Karpas-422 (cell line): ENCODE measurements at regions not wholly inside any gene's neighbourhood (a gene's known extent, or its start where the extent isn't known, plus 50 kb on each side); places are given as distances from the start of the nearest gene placed in this dataset.

Experiments
- DNase-seq: peaks from one replicate; pipeline ENCODE4 v3.0.0-alpha.2; 2015
- H2AFZ ChIP-seq: fragments of 200-600 bp; sonication (generic); 2 replicates; pipeline ENCODE4 v1.6.1; 2014; ENCODE audit warnings: antibody characterized with exemption, low read length, mixed read lengths
- H3K27ac ChIP-seq: fragments of 200-600 bp; sonication (generic); 2 replicates; pipeline ENCODE4 v1.5.1; 2014; ENCODE audit warnings: mild to moderate bottlenecking, low read length, moderate library complexity
- H3K27me3 ChIP-seq: fragments of 200-600 bp; sonication (generic); 2 replicates; pipeline ENCODE4 v1.6.1; 2014; ENCODE audit warnings: low read length, mixed read lengths
- H3K36me3 ChIP-seq: fragments of 200-600 bp; sonication (generic); 2 replicates; pipeline ENCODE4 v1.6.1; 2014; ENCODE audit warnings: low read length, mixed read lengths; ENCODE audit not compliant: insufficient read depth
- H3K4me1 ChIP-seq: fragments of 200-600 bp; sonication (generic); 2 replicates; pipeline ENCODE4 v1.6.1; 2014; ENCODE audit warnings: mild to moderate bottlenecking, low read length, mixed read lengths
- H3K4me2 ChIP-seq: fragments of 200-600 bp; sonication (generic); 2 replicates; pipeline ENCODE4 v1.6.1; 2014; ENCODE audit warnings: low read length, low read depth, mild to moderate bottlenecking; ENCODE audit not compliant: poor library complexity, severe bottlenecking
- H3K4me3 ChIP-seq: fragments of 200-600 bp; sonication (generic); 2 replicates; pipeline ENCODE4 v1.5.1; 2014; ENCODE audit warnings: mild to moderate bottlenecking, antibody characterized with exemption, low read length, mixed read lengths
- H3K79me2 ChIP-seq: fragments of 200-600 bp; sonication (generic); 2 replicates; pipeline ENCODE4 v1.6.1; 2014; ENCODE audit warnings: mild to moderate bottlenecking, low read length, mixed read lengths
- H3K9ac ChIP-seq: fragments of 200-600 bp; sonication (generic); 2 replicates; pipeline ENCODE4 v1.6.0; 2014; ENCODE audit warnings: low read length
- H3K9me2 ChIP-seq: fragments of 200-600 bp; sonication (generic), shearing (Covaris generic); replicated peaks from 2 replicates; pipeline ENCODE4 v1.6.0; 2014; ENCODE audit warnings: mild to moderate bottlenecking, low read length, moderate library complexity; ENCODE audit not compliant: insufficient read depth
- H3K9me3 ChIP-seq: fragments of 300-700, 200-600 bp; sonication (generic); 2 replicates; pipeline ENCODE4 v1.6.1; 2014; ENCODE audit warnings: low read length, mixed read lengths
- H4K20me1 ChIP-seq: fragments of 200-600 bp; sonication (generic); 2 replicates; pipeline ENCODE4 v1.6.1; 2014; ENCODE audit warnings: mild to moderate bottlenecking, antibody characterized with exemption, low read length, low read depth; ENCODE audit not compliant: insufficient read depth

- H2AFZ ChIP-seq, result no peak overlapping the region
- H3K9ac ChIP-seq, result no peak overlapping the region
- no peaks in the 10 kb centered on the region for H4K20me1 ChIP-seq
- no peak overlapping the region for H3K27ac ChIP-seq
- no peaks in the 10 kb centered on the region for H3K4me1 ChIP-seq
- DNase-seq, result no peak
- H3K4me2 ChIP-seq, result no peak overlapping the region
- no peaks in the 10 kb centered on the region for H3K27me3 ChIP-seq
- H3K79me2 ChIP-seq, result no peaks in the 10 kb centered on the region
- H3K36me3 ChIP-seq, result no peaks in the 10 kb centered on the region
- H3K9me3 ChIP-seq, result peaks cover 58% of the 10 kb centered on the region
- no peak overlapping the region for H3K4me3 ChIP-seq
- H3K9me2 ChIP-seq, result no peaks in the 10 kb centered on the region
Observed at GRCh38 chr12:38016602-38017001, 300.0 kb upstream of the ALG10B start.

- Histone ChIP-seq H4K20me1 (no peaks in the 10 kb centered on the region), H3K4me3 (no peak overlapping the region), H3K27me3 (no peaks in the 10 kb centered on the region), H3K4me1 (no peaks in the 10 kb centered on the region), H2AFZ (no peak overlapping the region), H3K9me3 (peaks cover 38% of the 10 kb centered on the region), H3K36me3 (no peaks in the 10 kb centered on the region), H3K9me2 (no peaks in the 10 kb centered on the region), H3K79me2 (no peaks in the 10 kb centered on the region), H3K4me2 (no peak overlapping the region), H3K27ac (no peak overlapping the region), H3K9ac (no peak overlapping the region)
- no peak for DNase-seq
Observed at GRCh38 chr12:38025916-38026315, 290.7 kb upstream of the ALG10B start.

GRCh38 chr12:38053113-38053512 lies 263.5 kb upstream of the ALG10B start:
- Histone ChIP-seq H3K4me2 (no peak overlapping the region), H3K27ac (no peak overlapping the region), H3K27me3 (no peaks in the 10 kb centered on the region), H3K9me3 (peaks cover 16% of the 10 kb centered on the region), H3K4me1 (no peaks in the 10 kb centered on the region), H3K36me3 (no peaks in the 10 kb centered on the region), H4K20me1 (no peaks in the 10 kb centered on the region), H3K4me3 (no peak overlapping the region), H3K79me2 (no peaks in the 10 kb centered on the region), H3K9ac (no peak overlapping the region), H2AFZ (no peak overlapping the region), H3K9me2 (no peaks in the 10 kb centered on the region)
- no peak for DNase-seq

- H3K4me1 ChIP-seq, result no peaks in the 10 kb centered on the region
- no peaks in the 10 kb centered on the region for H3K27me3 ChIP-seq
- H3K9me2 ChIP-seq, result no peaks in the 10 kb centered on the region
- no peak overlapping the region for H3K4me3 ChIP-seq
- no peak overlapping the region for H3K9ac ChIP-seq
- no peak overlapping the region for H3K4me2 ChIP-seq
- no peaks in the 10 kb centered on the region for H3K36me3 ChIP-seq
- no peaks in the 10 kb centered on the region for H3K79me2 ChIP-seq
- DNase-seq, result no peak
- no peaks in the 10 kb centered on the region for H4K20me1 ChIP-seq
- peaks cover 14% of the 10 kb centered on the region for H3K9me3 ChIP-seq
- H3K27ac ChIP-seq, result no peak overlapping the region
- no peak overlapping the region for H2AFZ ChIP-seq
Observed at GRCh38 chr12:38053655-38054464, 262.7 kb upstream of the ALG10B start.

GRCh38 chr12:38056701-38057689 lies 259.6 kb upstream of the ALG10B start:
- Histone ChIP-seq H3K27ac (no peak overlapping the region), H3K4me1 (no peaks in the 10 kb centered on the region), H3K9ac (no peak overlapping the region), H2AFZ (no peak overlapping the region), H3K27me3 (no peaks in the 10 kb centered on the region), H3K4me2 (no peak overlapping the region), H3K9me3 (peaks cover 12% of the 10 kb centered on the region), H3K9me2 (no peaks in the 10 kb centered on the region), H3K79me2 (no peaks in the 10 kb centered on the region), H3K4me3 (no peak overlapping the region), H3K36me3 (no peaks in the 10 kb centered on the region), H4K20me1 (no peaks in the 10 kb centered on the region)
- no peak for DNase-seq

GRCh38 chr12:38099686-38100085 lies 216.9 kb upstream of the ALG10B start:
- no peaks in the 10 kb centered on the region for H3K9me3 ChIP-seq
- no peak overlapping the region for H3K4me2 ChIP-seq
- no peak for DNase-seq
- no peaks in the 10 kb centered on the region for H3K36me3 ChIP-seq
- no peaks in the 10 kb centered on the region for H4K20me1 ChIP-seq
- H3K4me1 ChIP-seq, result no peaks in the 10 kb centered on the region
- H3K27ac ChIP-seq, result no peak overlapping the region
- H3K9ac ChIP-seq, result no peak overlapping the region
- H3K79me2 ChIP-seq, result no peaks in the 10 kb centered on the region
- no peaks in the 10 kb centered on the region for H3K27me3 ChIP-seq
- no peak overlapping the region for H3K4me3 ChIP-seq
- H3K9me2 ChIP-seq, result no peaks in the 10 kb centered on the region
- H2AFZ ChIP-seq, result no peak overlapping the region

- no peaks in the 10 kb centered on the region for H3K36me3 ChIP-seq
- no peaks in the 10 kb centered on the region for H4K20me1 ChIP-seq
- H3K9ac ChIP-seq, result no peak overlapping the region
- DNase-seq, result no peak
- H3K9me2 ChIP-seq, result no peaks in the 10 kb centered on the region
- H2AFZ ChIP-seq, result 0 out of 2 replicates have a peak overlapping the region, but pooled peaks have one; percentile 49
- H3K27me3 ChIP-seq, result no peaks in the 10 kb centered on the region
- no peak overlapping the region for H3K4me3 ChIP-seq
- H3K4me1 ChIP-seq, result no peaks in the 10 kb centered on the region
- H3K27ac ChIP-seq, result no peak overlapping the region
- H3K79me2 ChIP-seq, result no peaks in the 10 kb centered on the region
- no peak overlapping the region for H3K4me2 ChIP-seq
- H3K9me3 ChIP-seq, result no peaks in the 10 kb centered on the region
Observed at GRCh38 chr12:38101753-38102152, 214.8 kb upstream of the ALG10B start.

- no peak for DNase-seq
- Histone ChIP-seq H3K4me3 (no peak overlapping the region), H3K27ac (no peak overlapping the region), H3K79me2 (no peaks in the 10 kb centered on the region), H2AFZ (no peak overlapping the region), H3K9ac (no peak overlapping the region), H3K36me3 (no peaks in the 10 kb centered on the region), H3K9me2 (no peaks in the 10 kb centered on the region), H3K4me1 (no peaks in the 10 kb centered on the region), H3K4me2 (no peak overlapping the region), H4K20me1 (no peaks in the 10 kb centered on the region), H3K27me3 (no peaks in the 10 kb centered on the region), H3K9me3 (no peaks in the 10 kb centered on the region)
Observed at GRCh38 chr12:38102197-38102596, 214.4 kb upstream of the ALG10B start.
